MM.1S (cell line): ENCODE measurements at regions not wholly inside any gene's neighbourhood (a gene's known extent, or its start where the extent isn't known, plus 50 kb on each side); places are given as distances from the start of the nearest gene placed in this dataset.

Source experiments
- DNase-seq: peaks from one replicate; pipeline ENCODE4 v3.0.0-alpha.2; 2015
- H2AFZ ChIP-seq: fragments of 300-600 bp; sonication (generic); 2 replicates; pipeline ENCODE4 v1.6.0; 2016; ENCODE audit warnings: antibody characterized with exemption, low read length
- H3F3A ChIP-seq: fragments of 300-600 bp; sonication (generic); 2 replicates; pipeline ENCODE4 v1.6.1; 2016; ENCODE audit warnings: mild to moderate bottlenecking, antibody characterized with exemption, low read length, moderate library complexity, mixed read lengths; ENCODE audit not compliant: insufficient read depth
- H3K27ac ChIP-seq: fragments of 300-600 bp; sonication (generic); 2 replicates; pipeline ENCODE4 v1.5.1; 2016; ENCODE audit warnings: mild to moderate bottlenecking, low read length
- H3K27me3 ChIP-seq: fragments of 300-600 bp; sonication (generic); replicated peaks from 2 replicates; pipeline ENCODE4 v1.6.0; 2016; ENCODE audit warnings: low read length; ENCODE audit not compliant: insufficient read depth
- H3K36me3 ChIP-seq: fragments of 300-600 bp; sonication (generic); replicated peaks from 2 replicates; pipeline ENCODE4 v1.6.1; 2016; ENCODE audit warnings: mild to moderate bottlenecking, low read length, mixed read lengths; ENCODE audit not compliant: insufficient read depth
- H3K4me1 ChIP-seq: fragments of 300-600 bp; sonication (generic); 2 replicates; pipeline ENCODE4 v1.6.1; 2016; ENCODE audit warnings: low read length, mixed read lengths
- H3K4me2 ChIP-seq: fragments of 300-600 bp; sonication (generic); 2 replicates; pipeline ENCODE4 v1.6.0; 2016; ENCODE audit warnings: low read depth, low read length
- H3K4me3 ChIP-seq: fragments of 300-600 bp; sonication (generic); 2 replicates; pipeline ENCODE4 v1.5.1; 2016; ENCODE audit warnings: low read length, mixed read lengths
- H3K79me2 ChIP-seq: fragments of 300-600 bp; sonication (generic); 2 replicates; pipeline ENCODE4 v1.6.1; 2016; ENCODE audit warnings: mixed run types, low read length, mixed read lengths
- H3K9ac ChIP-seq: fragments of 300-600 bp; sonication (generic); 2 replicates; pipeline ENCODE4 v1.6.1; 2016; ENCODE audit warnings: low read length, mixed read lengths
- H3K9me2 ChIP-seq: fragments of 300-600 bp; sonication (generic); replicated peaks from 2 replicates; pipeline ENCODE4 v1.6.1; 2016; ENCODE audit warnings: mild to moderate bottlenecking, low read length, mixed read lengths; ENCODE audit not compliant: insufficient read depth
- H3K9me3 ChIP-seq: fragments of 300-600 bp; sonication (generic); replicated peaks from 2 replicates; pipeline ENCODE4 v1.6.1; 2016; ENCODE audit warnings: mild to moderate bottlenecking, low read length, mixed read lengths; ENCODE audit not compliant: insufficient read depth
- H4K20me1 ChIP-seq: fragments of 300-600 bp; sonication (generic); 2 replicates; pipeline ENCODE4 v1.6.1; 2016; ENCODE audit warnings: mild to moderate bottlenecking, low read length, moderate library complexity, mixed read lengths; ENCODE audit not compliant: insufficient read depth
- CTCF ChIP-seq: fragments of 300-600 bp; sonication (generic); IDR thresholded peaks from 2 replicates; pipeline ENCODE4 v1.5.1; 2016; ENCODE audit warnings: antibody characterized with exemption, low read length, mixed read lengths
- EZH2 ChIP-seq: fragments of 300-600 bp; sonication (generic); optimal IDR thresholded peaks from 2 replicates; pipeline ENCODE3; 2017; ENCODE audit warnings: low read depth, mild to moderate bottlenecking, antibody characterized with exemption, low read length, mixed read lengths
- EZH2phosphoT487 ChIP-seq: fragments of 300-600 bp; sonication (generic); IDR thresholded peaks from 2 replicates; pipeline ENCODE4 v1.6.1; 2018; ENCODE audit warnings: antibody characterized with exemption, low read length

- Histone ChIP-seq H3K9me3 (no peaks in the 10 kb centered on the region), H2AFZ (no peak overlapping the region), H3K27ac (no peak overlapping the region), H3K4me2 (no peak overlapping the region), H3K4me1 (no peaks in the 10 kb centered on the region), H3K36me3 (no peaks in the 10 kb centered on the region), H3K79me2 (no peaks in the 10 kb centered on the region), H3F3A (no peaks in the 10 kb centered on the region), H3K27me3 (no peaks in the 10 kb centered on the region), H3K9ac (no peak overlapping the region), H3K4me3 (no peak overlapping the region), H4K20me1 (no peaks in the 10 kb centered on the region), H3K9me2 (no peaks in the 10 kb centered on the region)
- no peak for DNase-seq
- TF ChIP-seq EZH2phosphoT487 (no peak), CTCF (no peak), EZH2 (no peak)
These were observed 514.2 kb upstream of the TMEM132C start for GRCh38 chr12:127752802-127753201.

- Histone ChIP-seq H3K36me3 (no peaks in the 10 kb centered on the region), H3K4me3 (no peak overlapping the region), H3K27ac (no peak overlapping the region), H3K79me2 (no peaks in the 10 kb centered on the region), H3K4me2 (no peak overlapping the region), H3K27me3 (no peaks in the 10 kb centered on the region), H4K20me1 (no peaks in the 10 kb centered on the region), H3F3A (no peaks in the 10 kb centered on the region), H3K4me1 (no peaks in the 10 kb centered on the region), H2AFZ (no peak overlapping the region), H3K9ac (no peak overlapping the region), H3K9me2 (no peaks in the 10 kb centered on the region), H3K9me3 (no peaks in the 10 kb centered on the region)
- TF ChIP-seq EZH2phosphoT487 = no peak
- TF ChIP-seq CTCF = no peak
- no peak for TF ChIP-seq EZH2
- no peak for DNase-seq
These were observed 506.6 kb upstream of the TMEM132C start for GRCh38 chr12:127760357-127760756.

- no peak overlapping the region for H3K27ac ChIP-seq
- H2AFZ ChIP-seq = no peak overlapping the region
- no peaks in the 10 kb centered on the region for H3F3A ChIP-seq
- H3K79me2 ChIP-seq = no peaks in the 10 kb centered on the region
- H3K4me1 ChIP-seq = no peaks in the 10 kb centered on the region
- no peak overlapping the region for H3K9ac ChIP-seq
- DNase-seq = no peak
- no peaks in the 10 kb centered on the region for H3K9me3 ChIP-seq
- no peak for TF ChIP-seq CTCF
- no peak for TF ChIP-seq EZH2
- TF ChIP-seq EZH2phosphoT487 = no peak
- no peak overlapping the region for H3K4me2 ChIP-seq
- no peaks in the 10 kb centered on the region for H4K20me1 ChIP-seq
- no peaks in the 10 kb centered on the region for H3K9me2 ChIP-seq
- H3K4me3 ChIP-seq = no peak overlapping the region
- no peaks in the 10 kb centered on the region for H3K36me3 ChIP-seq
- no peaks in the 10 kb centered on the region for H3K27me3 ChIP-seq
These were observed 506.0 kb upstream of the TMEM132C start for GRCh38 chr12:127760996-127761395.

- Histone ChIP-seq H3K9me3 (no peaks in the 10 kb centered on the region), H3K79me2 (no peaks in the 10 kb centered on the region), H4K20me1 (no peaks in the 10 kb centered on the region), H3K4me1 (no peaks in the 10 kb centered on the region), H2AFZ (no peak overlapping the region), H3K27ac (no peak overlapping the region), H3K9me2 (no peaks in the 10 kb centered on the region), H3K9ac (no peak overlapping the region), H3F3A (no peaks in the 10 kb centered on the region), H3K4me2 (no peak overlapping the region), H3K27me3 (no peaks in the 10 kb centered on the region), H3K36me3 (no peaks in the 10 kb centered on the region), H3K4me3 (no peak overlapping the region)
- no peak for DNase-seq
- TF ChIP-seq EZH2 (no peak), EZH2phosphoT487 (no peak), CTCF (no peak)
These were observed 505.1 kb upstream of the TMEM132C start for GRCh38 chr12:127761880-127762279.
